Esophagus squamous epithelium (tissue), 5 donors: ENCODE measurements at regions not wholly inside any gene's neighbourhood (a gene's known extent, or its start where the extent isn't known, plus 50 kb on each side); places are given as distances from the start of the nearest gene placed in this dataset.

Source experiments
- DNase-seq: peaks from one replicate; lab custom pipeline; 2025; lab: John Stamatoyannopoulos, UW
- H3K27ac ChIP-seq, 4 donors: fragments of 200-600 bp; sonication (generic); one replicate each; pipeline ENCODE4 v1.5.1; 2016 to 2019; ENCODE audit warnings: mild to moderate bottlenecking in 1 of 4
- H3K27me3 ChIP-seq, 4 donors: fragments of 200-600 bp; sonication (generic); 1 replicate in 3 of 4; 2 replicates in 1 of 4; pipeline versions ENCODE4 v1.5.1 to v1.6.0; 2017 to 2021; ENCODE audit warnings: antibody characterized with exemption in 1 of 4
- H3K36me3 ChIP-seq, 3 donors: fragments of 200-600 bp; sonication (generic); one replicate each; pipeline ENCODE4 v1.5.1; 2016 to 2019
- H3K4me1 ChIP-seq, 3 donors: fragments of 200-600 bp; sonication (generic); one replicate each; pipeline ENCODE4 v1.5.1; 2017 to 2019
- H3K4me3 ChIP-seq, 4 donors: fragments of 200-600 bp; sonication (generic); 1 replicate in 3 of 4; 2 replicates in 1 of 4; pipeline ENCODE4 v1.5.1; 2016 to 2019; ENCODE audit warnings: mild to moderate bottlenecking in 2 of 4, moderate library complexity in 1 of 4
- H3K9me3 ChIP-seq, 3 donors: fragments of 200-600 bp; sonication (generic); one replicate each; pipeline ENCODE4 v1.5.1; 2016 to 2019
- CTCF ChIP-seq, 6 experiments: fragments of 450-650 bp in 4 of 6; fragments of 200-600 bp in 2 of 6; sonication (generic) in 2 of 6; IDR thresholded peaks; one replicate each; pipeline ENCODE4 v1.5.1; 2016 to 2019; ENCODE audit warnings: antibody characterized with exemption in 6 of 6, mild to moderate bottlenecking in 4 of 6, moderate library complexity in 4 of 6
- POLR2A ChIP-seq, 4 donors: fragments of 450-650 bp; IDR thresholded peaks; one replicate each; pipeline ENCODE4 v1.6.1; 2017; ENCODE audit warnings: antibody characterized with exemption in 4 of 4, mild to moderate bottlenecking in 4 of 4, moderate library complexity in 3 of 4
- WGBS, 2 donors: methylation state at CpG; one replicate each; pipeline ENCODE4 v1.1.5; 2018; 5-methylcytosine and 5-hydroxymethylcytosine counted together
- intact Hi-C: fragments of 100-400 bp; cut with DNase I; formaldehyde crosslinking; loops from one replicate; pipeline ENCODE4 v1.15.0; 2022
- donor health status: DM: yes; HTN: yes; CAD: no.

- TF ChIP-seq CTCF (IDR thresholded peaks at IDR 0.05) = no peak
- WGBS, 2 donors = 88% methylated on average over 1 of the region's 1 CpG; no CpG with 5 or more reads in 1 of the 2 donors
- intact Hi-C loops = no loop called here
- no peaks in the 10 kb centered on the region for H3K9me3 ChIP-seq
- H3K4me1 ChIP-seq = no peaks in the 10 kb centered on the region
- no peaks in the 10 kb centered on the region for H3K27me3 ChIP-seq
- H3K4me3 ChIP-seq = no peak overlapping the region
- no peaks in the 10 kb centered on the region for H3K36me3 ChIP-seq
- DNase-seq = no peak
- H3K27ac ChIP-seq = no peak overlapping the region
These were observed 140.5 kb upstream of the UBE2E2 start for GRCh38 chr3:23062582-23062981.

- H3K4me3 ChIP-seq = no peak overlapping the region
- intact Hi-C loops = no loop called here
- no peaks in the 10 kb centered on the region for H3K36me3 ChIP-seq
- H3K27ac ChIP-seq = no peak overlapping the region
- 100% methylated on average over 1 of the region's 1 CpG for WGBS, 2 donors
- H3K4me1 ChIP-seq = no peaks in the 10 kb centered on the region
- TF ChIP-seq POLR2A (IDR thresholded peaks at IDR 0.05) (no peak), CTCF (IDR thresholded peaks at IDR 0.05) (no peak)
- no peak for DNase-seq
- no peaks in the 10 kb centered on the region for H3K9me3 ChIP-seq
- H3K27me3 ChIP-seq = no peaks in the 10 kb centered on the region
These were observed 140.1 kb upstream of the UBE2E2 start for GRCh38 chr3:23062982-23063381.

- Histone ChIP-seq H3K36me3 (no peaks in the 10 kb centered on the region), H3K4me1 (no peaks in the 10 kb centered on the region), H3K27me3 (no peaks in the 10 kb centered on the region), H3K4me3 (no peak overlapping the region), H3K27ac (no peak overlapping the region), H3K9me3 (no peaks in the 10 kb centered on the region)
- TF ChIP-seq POLR2A (IDR thresholded peaks at IDR 0.05) (no peak), CTCF (IDR thresholded peaks at IDR 0.05) (no peak)
- DNase-seq = no peak
- intact Hi-C loops = no loop called here
These were observed 136.0 kb upstream of the UBE2E2 start for GRCh38 chr3:23067116-23067515.

GRCh38 chr3:23068016-23068728, 135.0 kb upstream of the UBE2E2 start:
- no peak for TF ChIP-seq POLR2A (IDR thresholded peaks at IDR 0.05)
- no peak for TF ChIP-seq CTCF (IDR thresholded peaks at IDR 0.05)
- WGBS, 2 donors = 75 to 83% methylated on average over 4 of the region's 4 CpGs
- Histone ChIP-seq H3K4me1 (no peaks in the 10 kb centered on the region), H3K27ac (no peak overlapping the region), H3K4me3 (no peak overlapping the region), H3K36me3 (no peaks in the 10 kb centered on the region), H3K27me3 (no peaks in the 10 kb centered on the region), H3K9me3 (no peaks in the 10 kb centered on the region)
- intact Hi-C loops = no loop called here
- no peak for DNase-seq

GRCh38 chr3:23071296-23071695, 131.8 kb upstream of the UBE2E2 start:
- TF ChIP-seq POLR2A (IDR thresholded peaks at IDR 0.05) = no peak
- TF ChIP-seq CTCF (IDR thresholded peaks at IDR 0.05) = no peak
- H3K4me1 ChIP-seq = peaks cover 0 to 7% (median 0%) of the 10 kb centered on the region in 3 donors
- WGBS, 2 donors = 49 to 86% methylated on average over 2 of the region's 2 CpGs
- no peaks in the 10 kb centered on the region for H3K27me3 ChIP-seq
- no peak overlapping the region for H3K4me3 ChIP-seq
- no peaks in the 10 kb centered on the region for H3K36me3 ChIP-seq
- DNase-seq = no peak
- intact Hi-C loops = no loop called here
- H3K9me3 ChIP-seq = no peaks in the 10 kb centered on the region
- H3K27ac ChIP-seq = no peak overlapping the region
